D721Med (cell line): ENCODE measurements at regions not wholly inside any gene's neighbourhood (a gene's known extent, or its start where the extent isn't known, plus 50 kb on each side); places are given as distances from the start of the nearest gene placed in this dataset.

Experiments
- DNase-seq: peaks from one replicate; pipeline ENCODE4 v3.0.0; 2011; ENCODE audit warnings: low spot score; ENCODE audit not compliant: insufficient read length
- FAIRE-seq: peaks from 2 replicates; lab custom pipeline; 2011; peaks lifted over from hg19 to GRCh38; lab: Jason Lieb, UNC
- TF ChIP-seq, protein P1 (sequence below): IDR thresholded peaks from 2 replicates; pipeline ENCODE4 v1.5.1; 2012; ENCODE audit warnings: mild to moderate bottlenecking, control low read depth; ENCODE audit not compliant: insufficient read depth; ENCODE audit errors: missing control alignments

DNA sequence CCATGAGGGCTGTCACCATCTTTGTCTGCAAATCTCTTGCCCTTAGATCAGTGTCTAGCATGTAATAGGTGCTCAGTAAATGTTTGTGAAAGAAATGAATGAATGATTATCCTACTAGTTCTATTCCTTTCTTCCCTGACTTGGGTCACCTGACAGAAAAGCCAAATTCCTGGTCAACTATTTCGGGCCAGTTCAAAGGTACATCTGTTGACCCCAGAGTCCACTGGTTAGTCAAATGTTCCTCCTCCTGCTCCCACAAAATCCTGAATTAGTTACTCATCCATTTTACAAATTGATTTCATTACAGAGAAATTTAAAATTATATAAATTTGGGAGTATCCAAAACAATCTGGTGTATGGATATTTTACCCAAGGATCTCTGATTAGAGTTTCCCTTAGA lies 124.7 kb upstream of the NAV2 start:
- DNase-seq, result no peak
- TF ChIP-seq, protein P1, sequence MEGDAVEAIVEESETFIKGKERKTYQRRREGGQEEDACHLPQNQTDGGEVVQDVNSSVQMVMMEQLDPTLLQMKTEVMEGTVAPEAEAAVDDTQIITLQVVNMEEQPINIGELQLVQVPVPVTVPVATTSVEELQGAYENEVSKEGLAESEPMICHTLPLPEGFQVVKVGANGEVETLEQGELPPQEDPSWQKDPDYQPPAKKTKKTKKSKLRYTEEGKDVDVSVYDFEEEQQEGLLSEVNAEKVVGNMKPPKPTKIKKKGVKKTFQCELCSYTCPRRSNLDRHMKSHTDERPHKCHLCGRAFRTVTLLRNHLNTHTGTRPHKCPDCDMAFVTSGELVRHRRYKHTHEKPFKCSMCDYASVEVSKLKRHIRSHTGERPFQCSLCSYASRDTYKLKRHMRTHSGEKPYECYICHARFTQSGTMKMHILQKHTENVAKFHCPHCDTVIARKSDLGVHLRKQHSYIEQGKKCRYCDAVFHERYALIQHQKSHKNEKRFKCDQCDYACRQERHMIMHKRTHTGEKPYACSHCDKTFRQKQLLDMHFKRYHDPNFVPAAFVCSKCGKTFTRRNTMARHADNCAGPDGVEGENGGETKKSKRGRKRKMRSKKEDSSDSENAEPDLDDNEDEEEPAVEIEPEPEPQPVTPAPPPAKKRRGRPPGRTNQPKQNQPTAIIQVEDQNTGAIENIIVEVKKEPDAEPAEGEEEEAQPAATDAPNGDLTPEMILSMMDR, result no peak
- FAIRE-seq, result no peak

- DNase-seq (no peak), FAIRE-seq (no peak)
- TF ChIP-seq, protein P1, result no peak
Observed at GRCh38 chr11:19580646-19581045, 132.0 kb upstream of the NAV2 start.

DNA sequence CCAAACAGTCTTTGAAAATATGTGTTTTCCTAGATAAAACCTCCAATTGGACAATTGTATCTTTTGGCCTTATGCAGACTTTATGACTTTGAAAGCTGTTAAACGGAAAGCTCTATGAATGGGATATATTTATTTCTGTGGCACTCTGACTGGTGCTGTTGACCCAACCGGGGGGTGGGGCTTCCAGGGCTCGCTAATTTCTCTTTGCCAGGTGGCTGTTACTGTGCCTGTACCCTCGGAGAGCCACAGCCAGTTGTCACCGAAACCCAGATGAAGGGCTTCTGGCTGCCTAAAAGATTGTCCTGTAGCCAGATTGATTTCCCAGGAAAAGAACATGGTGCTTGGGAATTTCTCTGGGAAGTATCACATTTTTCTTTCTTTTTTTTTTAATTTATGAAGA lies 132.7 kb upstream of the NAV2 start:
- FAIRE-seq, result no peak

GRCh38 chr11:19578871-19579270 lies 133.8 kb upstream of the NAV2 start:
- FAIRE-seq, result no peak
- DNase-seq, result no peak
- TF ChIP-seq, protein P1, result no peak

More for the DNA sequence above, 132.7 kb upstream of the NAV2 start:
- TF ChIP-seq, protein P1, result no peak
- DNase-seq, result no peak

DNA sequence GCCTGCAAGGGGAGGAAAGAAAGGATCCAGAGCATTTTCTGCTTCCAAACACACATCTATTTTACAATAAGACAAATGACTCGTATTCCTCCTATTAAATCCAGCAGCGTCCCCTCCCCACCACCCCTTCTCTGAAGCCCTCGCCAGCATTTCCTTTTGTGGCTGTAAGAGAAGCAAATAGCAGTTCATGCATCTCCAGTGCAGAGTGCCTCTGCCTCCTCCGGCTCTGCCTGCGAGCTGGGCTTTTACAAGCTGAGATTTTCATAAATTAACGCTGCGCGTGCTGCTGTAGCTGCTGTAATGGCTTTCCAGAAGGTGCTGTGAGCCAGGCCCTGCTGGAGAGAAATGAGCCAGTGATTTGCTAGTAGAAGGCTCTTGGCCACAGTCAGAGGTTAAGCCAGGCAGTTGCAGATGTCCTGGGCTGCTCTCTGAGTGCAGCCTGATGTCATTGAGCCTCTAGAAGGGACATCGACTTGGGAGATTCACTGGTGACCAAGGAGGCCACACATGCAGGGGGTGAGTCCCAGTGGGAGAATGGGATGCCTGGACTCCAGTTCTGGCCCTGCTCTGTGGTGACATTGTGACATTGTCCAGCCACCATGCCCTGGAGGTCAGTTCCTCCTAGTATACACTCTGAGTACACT lies 134.5 kb upstream of the NAV2 start:
- TF ChIP-seq, protein P1, result no peak
- no peak for FAIRE-seq
- DNase-seq, result no peak

DNA sequence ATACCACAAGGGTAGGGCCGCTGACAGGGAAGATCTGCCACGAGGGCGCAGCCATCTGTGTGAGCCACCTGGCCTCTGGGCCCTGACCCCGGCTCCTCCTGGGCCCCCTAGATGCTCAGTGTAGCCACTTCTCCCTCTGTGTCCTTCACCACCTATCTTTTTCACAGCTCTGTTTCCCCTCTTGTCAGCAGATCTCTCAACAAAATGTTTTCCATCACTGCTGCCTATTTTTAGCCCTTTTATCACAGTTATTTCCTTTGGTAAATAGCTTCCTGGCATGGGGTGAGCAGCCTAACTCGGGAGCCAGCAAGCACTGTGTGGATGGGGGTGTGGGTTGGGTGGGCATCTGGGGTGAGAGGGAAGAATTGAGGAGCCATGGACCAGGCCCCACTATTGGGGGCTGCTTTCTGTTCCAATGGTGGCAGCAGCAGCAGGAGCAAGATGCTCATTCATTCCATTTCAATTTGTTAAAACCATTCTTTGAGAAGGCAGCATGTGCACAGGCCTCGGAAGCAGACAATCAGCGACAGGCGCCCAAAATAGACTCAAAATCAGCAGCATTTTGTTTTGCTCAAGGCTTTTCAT lies 135.2 kb upstream of the NAV2 start:
- FAIRE-seq (no peak), DNase-seq (no peak)
- TF ChIP-seq, protein P1, result no peak

- no peak for DNase-seq
- no peak for FAIRE-seq
Observed at GRCh38 chr11:19576903-19577302, 135.7 kb upstream of the NAV2 start.

More at GRCh38 chr11:19576903-19577302, 135.7 kb upstream of the NAV2 start:
- TF ChIP-seq, protein P1, result no peak
